HG02798 (cell line): ENCODE measurements at regions not wholly inside any gene's neighbourhood (a gene's known extent, or its start where the extent isn't known, plus 50 kb on each side); places are given as distances from the start of the nearest gene placed in this dataset.
"Not testable (repeated sequence)": the region's sequence is repeated elsewhere in the genome, so short reads cannot be mapped to it uniquely, and the experiment has no call there.

Source experiments
- ATAC-seq: cut with Tn5 transposase; IDR thresholded peaks from one replicate; pipeline ENCODE4 v1.9.1; 2021; ENCODE audit warnings: mild to moderate bottlenecking; ENCODE audit not compliant: unreplicated experiment, poor library complexity

GRCh38 chr5:156052656-156053055, 274.3 kb upstream of the SGCD start:
- no peak for ATAC-seq

DNA sequence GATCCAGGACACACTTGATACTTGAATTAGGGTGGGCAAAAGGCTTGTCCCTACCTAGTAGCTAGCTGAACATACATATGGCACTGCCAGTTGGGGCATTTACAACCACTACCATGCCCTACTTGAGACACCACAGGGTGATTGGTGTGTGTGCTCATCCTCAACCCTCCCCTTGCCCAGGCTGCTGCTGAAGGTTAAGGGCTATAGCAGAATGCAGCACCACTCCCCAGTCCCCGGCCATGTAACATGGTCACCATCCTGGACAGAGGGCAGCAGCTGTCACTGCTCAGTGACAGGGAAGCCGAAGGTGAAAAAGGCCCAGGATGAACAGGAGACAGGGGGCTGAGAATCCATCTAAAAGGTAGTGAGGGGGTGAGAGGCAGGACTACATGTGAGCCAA, 273.9 kb upstream of the SGCD start:
- ATAC-seq, result no peak

DNA sequence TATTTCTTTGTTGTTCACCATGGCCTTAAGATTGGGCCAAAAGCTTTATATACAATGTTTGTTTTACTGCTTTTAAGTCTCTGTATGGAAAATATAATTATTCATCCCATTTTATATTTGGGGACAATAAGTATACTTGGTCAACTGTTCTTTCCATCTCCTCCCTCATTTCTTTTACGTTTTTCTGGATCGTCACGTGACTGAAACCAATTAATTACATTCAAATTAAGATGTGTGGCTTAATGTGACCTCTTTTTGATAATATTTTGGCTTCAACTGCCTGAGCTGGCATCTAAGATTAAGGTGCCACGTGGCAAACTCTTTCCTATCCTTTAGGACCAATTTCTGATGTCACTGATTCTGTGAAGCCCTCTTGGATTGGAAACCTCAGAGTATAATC, 250.1 kb upstream of the SGCD start:
- no peak for ATAC-seq

DNA sequence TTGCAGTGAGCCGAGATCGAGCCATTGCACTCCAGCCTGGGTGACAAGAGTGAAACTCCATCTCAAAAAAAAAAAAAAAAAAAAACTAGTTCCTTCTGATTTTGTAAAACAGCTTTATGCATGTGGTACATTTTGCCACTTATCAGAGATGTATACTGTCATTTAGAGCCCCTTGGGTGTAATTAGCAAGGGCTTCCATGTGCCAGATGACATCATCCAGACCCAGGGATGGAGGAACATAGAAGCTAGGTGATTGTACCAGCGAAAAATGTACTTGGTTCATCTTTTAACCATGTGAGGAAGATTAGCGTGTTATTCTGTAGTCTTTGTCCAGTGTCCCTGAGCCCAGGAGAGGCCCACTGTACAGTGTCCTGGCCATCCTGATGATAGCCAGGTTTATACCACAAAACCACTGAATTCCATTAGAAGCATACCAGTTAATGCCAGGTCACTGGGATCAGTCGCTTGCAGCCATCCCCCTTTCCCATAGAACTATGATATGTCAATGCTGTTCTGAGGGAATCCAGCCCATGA, 239.3 kb upstream of the SGCD start:
- no peak for ATAC-seq

- ATAC-seq, result not testable (repeated sequence)
These were observed 236.7 kb upstream of the SGCD start for GRCh38 chr5:156089955-156090940.

DNA sequence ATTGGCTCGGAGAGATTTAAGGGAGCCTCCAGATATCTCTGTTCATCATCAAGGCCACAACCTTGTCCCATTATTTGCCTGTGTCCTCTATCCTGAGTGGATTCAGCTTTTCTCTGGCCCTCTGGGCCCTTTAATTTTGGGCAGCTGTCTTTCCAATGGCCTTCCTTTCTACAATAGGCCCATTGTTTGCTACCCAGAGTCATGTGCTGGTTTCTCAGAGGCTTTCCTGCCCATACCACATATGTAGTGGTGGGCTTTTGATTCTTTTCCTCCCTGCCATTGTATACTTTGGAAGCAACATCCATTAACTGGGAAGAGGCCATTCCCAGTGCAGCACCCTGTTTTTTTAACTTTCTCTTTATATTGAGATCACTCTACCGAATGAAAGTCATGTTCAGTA, 233.9 kb upstream of the SGCD start:
- no peak for ATAC-seq

GRCh38 chr5:156094001-156094400, 233.0 kb upstream of the SGCD start:
- no peak for ATAC-seq

DNA sequence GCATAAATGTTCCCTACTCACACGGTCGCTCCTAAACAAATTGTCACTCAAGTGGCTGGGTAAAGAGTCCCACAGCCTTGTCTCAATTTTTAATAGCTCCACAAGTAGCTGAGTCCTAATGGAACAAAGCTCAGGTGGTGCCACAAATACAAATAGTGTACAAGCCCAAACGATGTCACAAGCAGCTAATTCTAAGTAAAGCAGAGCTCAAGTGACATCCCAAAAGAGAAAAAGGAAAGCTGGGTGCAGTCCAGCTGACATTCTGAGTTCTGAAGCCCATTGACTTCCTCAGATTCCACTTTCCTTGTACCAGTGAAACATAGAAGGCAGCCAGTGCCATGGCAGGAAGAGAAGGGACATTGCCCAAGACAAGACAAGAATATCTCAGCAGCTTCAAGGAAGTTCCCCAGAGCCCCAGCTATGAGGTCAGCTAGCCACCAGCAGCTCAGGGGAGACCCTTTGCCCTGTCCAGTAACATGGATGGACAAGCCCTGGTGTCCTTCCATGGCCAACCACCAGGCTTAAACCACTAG, 231.2 kb upstream of the SGCD start:
- no peak for ATAC-seq

DNA sequence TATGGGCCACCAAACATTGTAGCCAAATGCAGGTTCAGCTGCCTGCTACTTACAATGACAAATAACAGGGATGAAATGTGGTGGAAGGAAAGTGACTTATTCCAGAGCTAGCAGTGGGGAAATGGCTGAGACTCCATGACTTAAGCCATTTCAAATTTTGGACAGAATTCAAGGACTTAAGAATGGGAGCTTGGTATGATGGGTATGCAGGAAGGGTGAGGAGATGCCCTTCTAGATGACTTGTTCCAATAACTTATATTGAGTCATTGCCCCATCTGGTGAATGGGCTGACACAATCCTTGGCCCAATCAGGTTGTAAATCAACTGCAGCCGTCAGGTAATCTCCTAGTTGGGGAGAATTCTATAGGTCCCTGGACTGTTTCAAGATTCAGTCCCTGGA, 230.7 kb upstream of the SGCD start:
- no peak for ATAC-seq

DNA sequence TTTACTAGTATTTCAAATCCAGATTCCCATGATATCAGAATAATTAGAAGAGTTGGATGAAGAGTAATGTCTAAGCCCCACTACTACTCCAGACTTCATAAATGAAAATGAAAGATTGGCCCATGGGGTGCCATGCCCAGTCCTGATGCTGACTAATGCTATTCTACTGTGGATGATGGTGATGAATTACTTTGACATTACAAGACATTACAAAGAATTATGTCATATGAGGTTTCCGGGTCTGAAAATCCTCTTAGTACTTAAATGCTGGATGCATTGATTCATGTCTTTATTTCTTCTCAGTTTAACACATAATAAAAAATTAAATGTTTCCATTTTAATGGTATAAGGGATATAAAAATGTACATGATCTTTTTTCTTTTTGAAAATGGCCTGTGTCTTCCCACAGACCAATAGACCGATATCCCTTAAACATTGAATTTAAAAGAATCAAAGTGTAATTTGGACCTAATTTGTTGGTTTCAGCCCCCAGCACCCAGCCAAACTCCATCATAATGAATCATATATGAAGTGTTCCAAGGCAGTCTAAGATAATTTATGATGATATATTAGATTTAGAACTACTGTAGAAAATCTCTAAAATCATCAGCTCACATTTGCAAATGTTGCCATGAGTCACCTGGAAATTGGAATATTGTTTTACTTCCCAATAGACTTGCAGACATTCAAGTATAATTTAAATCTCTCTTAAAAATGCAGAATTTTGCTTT, 223.6 kb upstream of the SGCD start:
- ATAC-seq, result no peak

- ATAC-seq, result no peak
These were observed 217.5 kb upstream of the SGCD start for GRCh38 chr5:156109317-156110023.

DNA sequence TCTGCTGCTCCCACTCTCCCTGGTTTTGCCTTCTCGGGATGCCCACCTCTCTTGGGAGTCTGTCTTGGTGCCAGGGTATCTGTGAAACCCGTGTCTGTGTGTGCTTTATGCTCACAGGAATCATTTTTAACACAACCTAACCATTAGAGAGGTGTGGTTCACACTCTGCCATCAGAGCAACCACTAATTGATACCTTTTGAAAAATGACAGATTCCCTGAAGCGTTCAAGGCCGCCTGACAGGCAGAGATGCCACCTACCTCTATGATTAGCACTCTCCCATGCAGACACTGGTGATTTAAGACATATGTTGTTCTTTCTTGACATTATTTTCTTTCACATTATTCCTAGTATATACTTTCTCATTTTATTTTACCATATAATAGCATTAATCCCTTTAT, 207.3 kb upstream of the SGCD start:
- no peak for ATAC-seq

DNA sequence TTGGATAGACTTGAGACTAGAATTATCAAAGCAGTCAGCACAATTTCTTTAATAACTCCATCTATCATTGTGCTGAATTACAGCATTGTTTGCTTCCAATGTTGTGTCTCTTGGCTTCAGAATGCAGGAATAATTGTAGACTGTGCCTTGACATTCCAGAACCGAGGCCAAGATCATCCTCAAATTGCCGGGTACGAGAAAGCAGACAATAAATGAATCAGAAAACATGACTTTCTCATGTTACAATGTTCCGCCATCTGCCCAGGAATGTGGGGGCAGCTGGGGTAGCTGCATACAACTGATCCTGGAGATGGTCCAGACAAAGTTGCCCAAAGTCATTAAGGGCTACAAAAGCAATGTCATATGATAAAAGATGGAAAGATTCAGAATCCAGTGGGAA, 206.2 kb upstream of the SGCD start:
- no peak for ATAC-seq

- no peak for ATAC-seq
These were observed 205.7 kb upstream of the SGCD start for GRCh38 chr5:156121234-156121633.

GRCh38 chr5:156121882-156122281, 205.1 kb upstream of the SGCD start:
- ATAC-seq, result no peak

DNA sequence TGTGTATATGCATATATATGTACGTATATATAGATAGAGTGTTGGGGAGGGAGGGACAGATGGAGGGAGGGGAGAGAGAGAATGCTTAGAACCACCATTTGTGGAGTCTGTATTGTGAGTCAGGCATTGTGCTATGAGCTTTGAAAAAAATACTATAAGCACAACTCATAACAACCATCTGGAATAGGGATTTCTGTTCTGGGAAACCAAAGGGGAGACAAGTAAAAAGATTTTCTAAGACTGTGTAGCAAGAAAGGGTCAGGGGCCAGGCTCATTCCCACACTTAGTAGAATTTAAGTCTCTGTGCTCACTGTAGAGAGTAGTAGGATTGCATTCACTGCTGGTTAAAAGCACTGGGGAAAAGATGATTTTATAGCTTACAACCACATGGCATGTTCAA, 202.3 kb upstream of the SGCD start:
- ATAC-seq, result no peak

DNA sequence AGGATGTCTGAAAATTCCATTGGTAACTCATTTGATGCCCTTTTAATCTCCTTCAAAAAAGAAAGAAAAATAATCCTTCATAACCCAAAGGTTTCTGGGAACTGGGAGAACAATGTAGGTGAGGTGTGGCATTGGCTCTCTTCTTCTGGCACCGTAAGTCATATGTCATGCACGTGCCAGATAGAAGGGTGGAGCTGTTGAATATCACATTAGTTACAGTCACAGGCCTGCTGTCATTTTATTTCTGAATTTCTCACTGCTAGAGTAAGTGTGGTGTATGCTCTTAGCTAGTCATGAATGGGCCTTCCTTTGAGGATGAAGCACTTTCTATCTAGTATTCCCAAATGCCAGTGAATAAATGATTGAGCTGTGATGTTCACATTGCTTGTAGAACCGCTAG, 201.8 kb upstream of the SGCD start:
- no peak for ATAC-seq

- ATAC-seq, result no peak
These were observed 200.2 kb upstream of the SGCD start for GRCh38 chr5:156126716-156127115.

DNA sequence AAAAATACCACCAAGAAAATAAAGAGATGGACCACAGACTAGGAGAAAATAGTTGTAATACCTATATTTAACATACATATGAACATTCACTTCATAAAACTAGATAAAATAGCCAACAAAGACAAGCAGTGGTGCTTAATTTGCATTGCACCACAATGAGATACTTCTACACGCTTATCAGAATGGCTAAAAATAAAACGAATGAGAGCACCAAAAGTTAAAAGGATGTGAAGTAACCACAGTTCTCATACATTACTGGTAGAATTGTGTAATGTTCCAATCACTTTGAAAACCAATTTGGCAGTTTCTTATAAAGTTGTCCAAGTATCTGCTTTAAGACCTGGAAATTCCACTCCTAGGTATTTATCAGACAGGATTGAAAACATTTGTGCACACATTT, 198.9 kb upstream of the SGCD start:
- ATAC-seq, result no peak

DNA sequence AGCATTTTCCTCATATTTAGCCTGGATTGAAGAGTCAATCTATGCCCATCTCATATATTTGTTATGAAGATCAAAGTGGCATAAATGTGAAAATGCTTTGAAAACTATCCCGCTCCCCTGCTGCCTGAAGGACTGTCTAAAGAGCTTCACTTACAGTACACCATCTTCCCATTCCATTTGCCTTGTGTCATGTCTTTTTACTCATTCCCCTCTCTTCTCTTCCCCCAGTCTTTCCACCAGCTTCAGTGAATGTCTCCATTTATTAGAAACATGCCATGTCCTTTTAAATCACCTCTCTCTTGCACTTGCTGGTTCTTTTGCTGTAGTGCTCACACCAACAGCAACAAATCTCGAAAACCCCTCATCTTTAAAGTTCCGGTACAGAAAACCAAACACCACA, 192.7 kb upstream of the SGCD start:
- no peak for ATAC-seq
